Activated CD8-positive, alpha-beta memory T cell treated with anti-CD3 and anti-CD28 coated beads for 24 hours (primary cell): ENCODE measurements at regions not wholly inside any gene's neighbourhood (a gene's known extent, or its start where the extent isn't known, plus 50 kb on each side); places are given as distances from the start of the nearest gene placed in this dataset.
"Not testable (repeated sequence)": the region's sequence is repeated elsewhere in the genome, so short reads cannot be mapped to it uniquely, and the experiment has no call there.

ENCODE experiments used
- DNase-seq: peaks from one replicate; pipeline ENCODE4 v3.0.0-alpha.2; 2020

DNA sequence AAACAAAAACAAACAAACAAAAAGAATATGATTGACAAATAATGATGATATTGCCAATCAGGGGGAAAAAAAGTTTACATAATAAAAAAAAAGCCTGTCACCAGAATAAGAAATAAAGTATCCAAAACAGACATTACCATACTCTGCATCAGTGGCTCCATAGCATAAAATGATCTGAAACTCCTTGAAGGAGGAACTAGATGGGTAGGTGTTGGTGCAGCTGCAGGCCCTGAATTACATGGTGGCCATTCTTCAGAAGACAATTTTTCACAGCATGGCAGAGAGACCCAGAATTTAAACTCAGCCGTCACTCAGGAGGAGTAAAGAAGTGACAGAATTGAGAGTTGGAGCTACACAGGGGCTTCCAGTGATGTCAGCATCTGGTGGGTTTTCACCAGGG lies 60.2 kb downstream of the GLUL start:
- no peak for DNase-seq

DNA sequence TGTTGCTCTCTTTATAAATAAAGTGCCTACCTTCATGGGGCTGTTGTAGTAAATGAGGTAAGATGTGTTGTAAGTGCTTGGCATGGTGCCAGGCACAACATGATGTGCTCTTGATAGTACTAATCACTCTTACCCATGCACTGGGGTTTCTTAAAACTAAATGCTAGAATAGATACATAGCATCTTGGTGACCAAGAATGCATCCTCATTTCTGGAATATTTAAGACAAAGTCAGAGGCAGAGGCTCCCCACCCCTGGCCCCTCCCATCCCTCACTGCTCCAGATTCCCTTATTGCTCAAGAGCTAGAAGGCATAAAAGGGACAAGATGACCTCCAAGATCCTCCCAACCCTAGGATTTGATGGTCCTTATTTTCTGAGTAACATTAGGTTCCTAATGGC lies 61.3 kb downstream of the GLUL start:
- DNase-seq, result no peak

DNA sequence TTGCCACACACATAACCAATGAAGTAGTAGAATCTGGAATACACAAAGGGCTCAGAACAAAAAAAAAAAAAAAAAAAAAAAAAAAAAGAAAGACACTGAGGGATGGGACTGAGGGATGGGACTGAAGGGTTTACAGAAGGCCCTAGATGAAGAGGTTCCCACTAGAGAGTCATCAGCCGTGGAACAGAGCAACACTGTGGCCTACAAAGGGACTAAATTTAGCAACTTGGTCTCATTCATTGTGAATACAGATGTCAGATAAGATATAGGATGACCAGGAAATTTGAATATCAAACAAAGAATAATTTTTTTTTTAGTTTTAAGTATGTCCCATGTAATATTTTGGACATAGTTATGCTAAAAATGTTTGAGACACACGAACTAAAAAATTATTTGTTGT lies 62.1 kb downstream of the GLUL start:
- DNase-seq, result no peak

DNA sequence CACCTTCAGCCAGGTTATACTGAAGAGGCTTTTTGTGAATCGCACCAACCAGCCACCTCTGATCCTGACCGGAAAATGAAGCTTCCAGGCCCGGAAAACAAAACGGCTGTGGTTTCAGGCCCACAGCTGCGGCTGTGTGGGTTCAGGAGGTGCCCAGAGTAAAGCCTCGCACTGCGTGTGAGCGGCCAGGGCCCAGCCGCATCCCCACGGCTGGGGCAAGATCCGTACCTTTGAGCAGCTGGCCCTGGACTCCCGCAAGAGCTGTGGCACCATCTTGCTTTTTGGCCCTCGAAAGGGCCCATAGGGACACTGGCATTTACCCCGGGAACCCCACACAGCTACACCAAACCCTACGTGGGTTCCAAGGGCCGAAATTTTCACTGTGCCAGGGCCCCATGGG lies 63.0 kb downstream of the GLUL start:
- no peak for DNase-seq

DNA sequence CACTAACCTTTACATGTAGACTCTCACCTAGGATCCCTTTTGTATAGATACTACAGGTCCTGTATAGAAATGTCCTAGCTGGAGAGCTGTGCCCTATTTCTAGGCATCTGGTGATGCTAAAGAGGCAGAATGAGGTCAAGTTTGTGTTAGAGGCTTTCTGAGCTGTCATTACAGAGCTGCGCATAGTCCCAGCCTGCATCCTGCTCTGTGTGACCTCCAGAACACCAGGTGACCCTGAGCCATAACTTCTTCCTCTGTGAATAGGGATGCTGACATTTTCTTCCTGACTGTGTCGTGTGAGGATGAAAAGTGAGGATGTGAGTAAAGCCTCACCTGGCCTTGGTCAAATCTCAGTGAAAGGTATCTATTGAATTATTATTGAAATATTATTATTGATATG lies 66.3 kb downstream of the GLUL start:
- DNase-seq, result no peak

DNA sequence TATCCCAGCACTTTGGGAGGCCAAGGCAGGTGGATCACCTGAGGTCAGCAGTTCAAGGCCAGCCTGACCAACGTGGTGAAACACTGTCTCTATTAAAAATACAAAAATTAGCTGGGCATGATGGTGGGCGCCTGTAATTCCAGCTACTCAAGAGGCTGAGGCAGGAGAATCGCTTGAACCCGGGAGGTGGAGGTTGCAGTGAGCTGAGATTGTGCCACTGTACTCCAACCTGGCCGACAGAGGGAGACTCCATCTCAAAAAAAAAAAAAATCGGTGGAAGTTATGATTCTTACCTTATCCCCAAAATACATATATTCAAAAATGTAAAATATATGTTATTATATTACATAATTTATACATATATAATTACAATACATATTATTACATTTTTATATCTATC lies 70.1 kb downstream of the GLUL start:
- not testable (repeated sequence) for DNase-seq

DNA sequence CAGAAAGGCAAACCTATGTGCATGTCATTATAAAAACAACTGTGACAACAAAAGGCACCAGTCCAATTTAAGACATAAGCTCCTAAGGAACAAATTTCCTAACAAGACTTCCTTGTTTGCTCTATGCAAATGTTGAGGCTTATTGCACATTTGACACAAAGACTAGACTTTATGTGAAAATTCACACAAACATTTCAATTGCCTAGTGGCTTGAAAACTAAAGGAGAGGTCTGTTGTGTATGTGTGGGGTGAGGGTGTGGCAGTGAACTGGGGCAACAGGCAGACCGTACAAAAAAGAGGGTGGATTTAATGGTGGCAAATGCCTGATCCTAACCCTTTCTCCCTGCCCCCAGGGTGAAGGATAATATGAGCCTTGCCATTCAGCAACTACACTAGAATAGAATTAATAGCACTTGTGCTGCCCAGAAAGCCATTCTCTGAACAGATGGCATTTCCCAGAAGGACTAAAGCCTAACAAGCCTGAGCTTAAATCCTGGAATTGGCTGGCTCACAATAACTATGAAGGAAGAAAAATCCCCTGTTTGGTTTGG lies 73.9 kb downstream of the GLUL start:
- DNase-seq, result no peak

DNA sequence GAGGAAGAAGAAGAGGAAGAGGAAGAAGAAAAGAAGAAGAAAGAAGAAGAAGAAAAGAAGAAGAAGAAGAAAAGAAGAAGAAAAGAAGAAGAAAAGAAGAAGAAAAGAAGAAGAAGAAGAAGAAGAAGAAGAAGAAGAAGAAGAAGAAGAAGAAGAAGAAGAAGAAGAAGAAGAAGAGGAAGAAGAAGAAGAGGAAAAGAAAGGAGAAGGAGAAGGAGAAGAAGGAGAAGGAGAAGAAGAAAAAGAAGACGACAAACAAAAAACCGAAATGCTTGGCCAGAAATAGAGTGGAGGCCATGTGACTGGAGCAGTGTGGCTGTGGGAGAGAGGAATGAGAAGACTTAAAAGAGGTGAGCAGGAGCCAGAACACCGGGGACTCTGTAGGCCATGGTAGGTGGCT lies 75.1 kb downstream of the GLUL start:
- not testable (repeated sequence) for DNase-seq

DNA sequence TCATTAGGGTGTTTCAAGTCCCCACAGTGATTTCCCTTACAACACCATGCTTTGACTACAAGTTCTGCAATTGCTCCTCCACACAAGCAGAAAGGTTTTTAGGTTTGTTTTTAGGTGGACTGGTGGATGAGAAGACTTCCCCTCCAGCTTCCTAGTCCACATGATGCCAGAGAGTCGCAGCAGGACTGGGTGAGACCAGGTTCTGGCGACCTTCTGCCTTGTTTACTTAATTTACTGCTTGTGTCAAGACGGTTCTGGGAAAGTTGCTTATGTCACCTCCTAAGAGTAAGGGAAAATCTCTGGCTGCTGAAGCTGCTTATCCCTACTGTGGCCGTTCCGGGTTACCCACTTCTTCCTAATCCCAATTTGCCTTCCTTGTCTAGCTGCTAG lies 76.4 kb downstream of the GLUL start:
- no peak for DNase-seq

DNA sequence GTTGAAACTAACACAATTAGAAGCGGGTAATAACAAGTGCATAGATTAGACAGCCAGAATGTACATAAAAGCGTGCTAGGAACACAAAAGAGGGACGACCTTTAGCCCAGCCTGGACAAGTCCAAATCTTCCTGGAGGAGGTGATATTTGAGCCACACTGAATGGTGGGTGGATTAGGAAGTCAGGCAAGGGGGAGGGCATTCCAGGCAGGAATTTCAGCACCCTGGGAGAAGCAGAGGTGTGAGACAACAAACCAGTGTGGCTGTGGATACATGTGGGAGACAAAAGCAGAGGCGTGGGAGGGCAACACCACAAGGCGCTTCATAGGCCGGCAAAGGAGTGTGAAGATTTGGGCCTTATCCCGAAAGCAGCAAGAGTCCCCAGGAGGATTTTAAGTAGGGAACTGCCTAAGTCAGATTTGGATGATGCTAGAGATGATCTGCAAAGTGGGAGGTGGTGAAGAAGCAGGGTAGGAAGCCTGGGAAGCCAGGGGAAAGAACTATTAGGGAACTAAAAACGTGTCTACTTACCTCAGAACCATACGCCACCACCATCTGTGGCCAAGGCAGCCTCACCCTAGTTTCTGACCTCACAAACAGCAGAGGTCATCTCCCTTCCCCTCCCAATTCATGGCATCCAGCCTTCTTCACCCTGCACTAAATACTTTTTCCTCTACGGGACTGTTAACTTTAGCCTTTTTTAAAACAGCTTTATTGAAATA lies 81.8 kb downstream of the GLUL start:
- no peak for DNase-seq

DNA sequence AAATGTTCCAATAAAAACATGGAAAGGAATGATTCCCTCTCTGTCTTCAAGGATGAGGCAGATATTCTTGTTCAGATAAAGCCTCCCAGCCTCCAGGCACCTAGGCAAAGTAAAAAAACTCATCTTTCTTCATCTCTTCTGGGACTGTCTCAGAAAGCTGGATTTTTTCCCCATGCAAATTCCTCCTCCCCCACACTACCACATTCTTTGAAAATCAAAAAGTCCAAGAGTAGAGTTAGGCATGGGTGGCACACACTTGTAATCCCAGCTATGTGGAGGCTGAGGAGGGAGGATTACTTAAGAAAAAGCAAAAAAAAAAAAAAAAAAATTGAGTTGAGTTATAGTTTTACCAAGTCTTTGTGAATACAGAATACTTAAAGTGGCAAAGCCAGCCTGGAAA lies 82.8 kb downstream of the GLUL start:
- DNase-seq, result no peak

DNA sequence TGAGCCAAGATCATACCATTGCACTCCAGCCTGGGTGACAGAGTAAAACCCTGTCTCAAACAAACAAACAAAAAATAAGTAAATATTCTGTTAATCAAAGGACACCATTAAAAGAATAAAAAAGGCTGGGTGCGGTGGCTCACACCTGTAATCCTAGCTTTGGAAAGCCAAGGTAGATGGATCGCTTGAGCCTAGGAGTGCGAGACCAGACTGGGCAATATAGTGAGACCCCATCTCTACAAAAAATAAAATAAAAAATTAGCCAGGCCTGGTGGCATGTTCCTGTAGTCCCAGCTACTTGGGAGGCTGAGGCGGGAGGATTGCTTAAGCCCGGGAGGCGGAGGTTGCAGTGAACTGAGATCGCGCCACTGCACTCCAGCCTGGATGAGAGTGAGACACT lies 84.1 kb downstream of the GLUL start:
- DNase-seq, result not testable (repeated sequence)

DNA sequence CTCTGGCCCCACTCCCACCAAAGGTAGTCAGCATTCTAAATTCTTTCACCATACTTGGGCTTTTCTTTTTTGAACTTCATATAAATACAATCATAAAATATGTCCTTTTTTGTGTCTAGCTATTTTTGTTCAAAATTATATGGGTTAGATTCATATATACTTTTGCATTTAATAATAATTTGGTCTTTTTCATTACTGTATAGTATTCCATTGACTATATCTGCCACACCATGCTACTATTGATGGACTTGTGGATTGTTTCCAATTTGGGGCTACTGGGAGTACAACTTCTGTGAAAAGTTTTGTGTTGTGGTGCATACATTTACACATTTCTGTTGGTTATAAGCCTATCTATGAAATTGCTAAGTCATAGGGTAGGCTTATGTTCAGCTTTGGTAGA lies 85.7 kb downstream of the GLUL start:
- DNase-seq, result no peak

DNA sequence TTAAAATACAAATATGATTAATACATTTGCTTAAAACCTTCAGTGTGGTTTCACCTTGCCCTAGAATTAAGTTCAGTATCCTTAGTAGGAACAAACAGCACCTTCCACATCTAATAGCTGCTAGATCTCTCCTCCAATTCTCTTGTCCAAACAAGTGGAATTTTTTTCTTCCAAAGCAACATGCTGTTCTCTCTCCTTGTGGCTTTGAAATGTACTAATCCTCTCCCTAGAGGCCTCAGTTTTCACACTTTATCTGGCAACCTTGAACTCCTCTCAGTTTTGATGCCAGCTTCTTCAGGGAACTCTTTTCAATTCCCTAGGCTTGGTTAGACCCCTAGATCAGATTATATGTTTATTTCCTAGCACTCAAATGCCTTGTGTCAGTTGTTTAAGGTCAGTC lies 87.0 kb downstream of the GLUL start:
- no peak for DNase-seq

DNA sequence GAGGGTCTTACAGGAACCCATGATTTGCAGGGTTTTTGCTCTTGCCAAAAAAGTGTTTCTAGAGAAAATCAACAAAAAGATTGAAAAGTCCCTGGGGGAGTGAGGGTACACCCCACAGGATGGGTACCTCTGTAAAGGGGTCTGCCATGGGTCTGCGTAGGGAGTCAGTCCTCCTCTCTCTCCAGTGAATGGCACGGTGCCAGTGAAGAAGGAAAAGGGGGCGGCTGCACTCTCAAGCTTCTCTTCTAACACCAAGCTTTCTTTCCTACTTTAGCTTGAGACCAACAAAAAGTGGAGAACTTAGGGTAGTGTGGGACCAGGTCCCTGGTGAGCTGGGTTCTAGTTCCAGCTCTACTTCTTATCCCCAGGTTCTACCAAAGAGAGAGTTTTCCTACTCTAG lies 87.4 kb downstream of the GLUL start:
- no peak for DNase-seq

DNA sequence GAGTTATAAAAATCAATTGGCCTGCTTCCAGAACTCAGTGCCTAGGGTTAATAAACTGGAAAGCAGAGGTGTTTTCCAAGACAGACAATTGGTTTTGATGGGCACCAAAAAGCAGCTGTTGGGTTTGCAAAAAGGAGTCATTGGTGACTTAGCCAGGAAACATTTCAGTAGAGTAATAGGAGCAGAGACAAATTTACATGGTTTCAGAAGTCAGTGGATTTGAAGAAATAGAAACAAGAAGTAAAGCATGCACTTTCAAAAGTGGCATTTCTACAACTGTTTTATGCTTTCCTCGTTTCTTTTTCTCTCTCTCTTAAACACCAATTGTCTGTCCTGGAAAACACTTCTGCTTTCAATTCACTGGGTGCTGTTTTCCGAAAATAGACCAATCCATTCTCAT lies 87.8 kb downstream of the GLUL start:
- no peak for DNase-seq

DNA sequence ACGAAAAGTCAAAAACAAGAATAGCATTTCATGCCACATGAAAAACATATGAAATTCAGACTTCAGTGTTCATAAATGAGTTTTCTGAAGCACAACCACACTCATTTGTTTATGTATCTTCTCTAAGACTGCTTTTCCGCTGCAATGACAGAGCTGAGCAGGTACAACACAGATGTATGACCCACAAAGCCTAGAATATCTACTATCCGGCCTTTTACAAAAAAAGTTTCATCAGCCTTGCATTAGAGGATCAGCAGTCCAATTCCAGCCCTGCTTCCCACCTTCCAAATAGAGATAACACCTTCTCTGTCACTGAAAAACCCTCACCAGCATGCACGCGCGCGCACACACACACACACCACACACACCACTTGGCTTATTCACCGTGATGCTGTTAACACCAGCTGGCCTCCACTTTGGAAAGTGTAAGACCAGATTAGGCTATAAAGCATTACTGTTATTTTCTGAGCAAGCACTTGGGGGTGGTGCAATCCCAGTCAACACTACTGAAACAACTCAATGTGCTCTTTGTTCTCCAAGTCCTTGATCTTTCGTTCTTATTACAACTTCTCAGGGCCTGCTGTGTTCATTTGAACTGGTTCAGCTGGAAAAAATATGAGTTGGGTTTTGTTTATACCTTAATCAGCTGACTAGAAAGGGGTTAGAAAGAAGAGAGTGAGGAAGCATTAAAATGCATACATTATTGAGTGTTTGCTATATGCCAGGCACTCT lies 90.0 kb downstream of the GLUL start:
- no peak for DNase-seq

DNA sequence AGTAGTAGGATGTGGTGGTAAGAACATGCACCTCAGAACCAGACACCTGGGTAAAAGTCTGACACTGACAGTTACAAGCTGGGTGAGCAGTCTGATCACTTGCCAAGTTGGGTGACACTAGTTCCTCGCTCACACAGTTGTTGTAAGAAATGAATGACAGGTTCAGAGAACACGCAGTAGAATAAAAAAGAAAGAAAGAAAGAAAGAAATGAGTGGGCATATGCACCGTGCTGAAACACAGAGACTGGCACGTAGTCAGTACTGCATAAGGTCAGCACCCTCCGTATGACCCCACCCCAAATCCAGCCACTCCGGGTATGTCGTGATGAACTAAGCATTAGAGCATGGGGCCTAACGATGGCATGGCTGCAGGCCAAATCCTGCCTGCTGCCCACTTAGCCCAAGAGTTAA lies 90.6 kb downstream of the GLUL start:
- DNase-seq, result no peak

DNA sequence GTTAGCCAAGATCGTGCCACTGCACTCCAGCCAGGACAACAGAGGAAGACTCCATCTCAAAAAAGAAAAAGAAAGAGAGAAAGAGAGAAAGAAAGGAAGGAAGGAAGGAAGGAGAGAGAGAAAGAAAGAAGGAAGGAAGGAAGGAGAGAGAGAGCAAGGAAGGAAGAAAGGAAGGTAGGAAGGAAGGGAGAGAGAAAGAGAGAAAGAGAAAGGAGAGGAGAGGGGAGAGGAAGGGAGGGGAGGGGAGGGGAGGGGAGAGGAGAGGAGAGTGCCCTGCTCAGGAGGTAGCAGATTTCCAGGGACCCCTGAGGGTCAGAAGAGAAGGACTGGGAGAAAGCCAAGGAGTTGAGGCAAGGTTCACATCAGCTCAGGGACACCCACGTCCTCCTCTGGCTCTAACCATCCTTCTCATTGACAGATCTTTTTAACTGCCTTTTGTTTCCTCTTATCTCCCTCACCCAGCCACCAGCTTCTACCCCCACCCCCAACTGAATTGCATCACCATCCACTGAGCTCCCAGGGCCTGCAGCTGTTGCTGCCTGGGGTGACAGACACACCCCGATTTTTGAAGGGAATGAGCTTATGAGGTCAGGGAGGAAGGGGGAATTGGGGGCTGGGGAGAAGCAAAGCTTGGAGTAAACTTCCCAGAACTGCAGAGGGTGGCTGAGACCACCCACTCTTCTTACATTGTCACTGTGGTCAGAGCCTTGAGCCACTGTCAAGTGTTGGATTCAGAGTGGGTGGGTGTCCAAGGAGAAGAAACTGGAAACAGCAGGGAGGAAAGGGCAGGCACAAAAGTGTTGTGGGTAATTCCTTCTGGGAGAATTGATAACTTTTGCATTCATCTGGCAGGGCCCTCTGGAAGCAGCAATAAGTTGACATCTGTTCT lies 91.6 kb downstream of the GLUL start:
- DNase-seq, result no peak

DNA sequence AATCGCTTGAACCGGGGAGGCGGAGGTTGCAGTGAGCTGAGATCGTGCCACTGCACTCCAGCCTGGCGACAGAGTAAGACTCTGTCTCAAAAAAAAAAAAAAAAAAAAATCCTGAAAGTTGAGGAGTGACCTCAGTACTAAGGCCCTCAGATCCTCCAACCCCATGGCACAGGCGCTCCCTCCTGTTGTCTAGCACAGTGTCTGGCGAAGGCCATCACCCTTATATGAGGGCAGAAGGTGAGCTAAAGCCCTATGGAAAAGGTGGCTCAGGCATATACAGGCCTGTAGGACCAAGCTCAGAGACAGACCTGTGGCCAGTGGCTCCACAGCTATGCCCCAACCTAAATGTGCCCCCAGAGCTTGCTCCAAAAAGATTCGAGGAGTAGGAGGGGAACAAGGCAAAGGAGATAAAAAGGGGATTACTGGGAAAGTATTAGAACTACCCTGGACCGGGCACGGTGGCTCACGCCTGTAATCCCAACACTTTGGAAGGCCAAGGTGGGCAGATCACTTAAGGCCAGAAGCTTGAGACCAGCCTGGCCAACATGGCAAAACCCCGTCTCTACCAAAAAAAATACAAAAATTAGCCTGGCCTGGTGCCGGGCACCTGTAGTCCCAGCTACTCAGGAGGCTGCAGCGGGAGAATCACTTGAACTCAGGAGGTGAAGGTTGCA lies 92.4 kb downstream of the GLUL start:
- DNase-seq, result not testable (repeated sequence)

DNA sequence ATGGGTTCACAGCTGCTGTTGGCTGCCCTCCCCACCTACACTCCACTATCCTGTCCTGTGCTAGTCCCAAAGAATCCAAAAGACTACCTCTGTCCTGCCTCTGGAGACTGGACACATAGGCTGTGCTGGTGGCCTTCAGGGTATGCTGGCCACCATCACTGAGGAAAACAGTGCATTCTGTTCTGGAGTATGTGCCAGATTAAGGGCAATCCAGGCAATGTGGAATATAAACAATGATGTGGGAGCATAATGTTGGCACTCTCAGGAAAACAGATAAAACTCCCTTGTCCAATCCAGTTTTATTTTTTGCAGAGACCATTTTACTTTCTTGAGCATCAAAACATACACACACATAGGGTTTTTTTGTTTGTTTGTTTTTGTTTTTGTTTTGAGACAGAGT lies 94.3 kb downstream of the GLUL start:
- no peak for DNase-seq

DNA sequence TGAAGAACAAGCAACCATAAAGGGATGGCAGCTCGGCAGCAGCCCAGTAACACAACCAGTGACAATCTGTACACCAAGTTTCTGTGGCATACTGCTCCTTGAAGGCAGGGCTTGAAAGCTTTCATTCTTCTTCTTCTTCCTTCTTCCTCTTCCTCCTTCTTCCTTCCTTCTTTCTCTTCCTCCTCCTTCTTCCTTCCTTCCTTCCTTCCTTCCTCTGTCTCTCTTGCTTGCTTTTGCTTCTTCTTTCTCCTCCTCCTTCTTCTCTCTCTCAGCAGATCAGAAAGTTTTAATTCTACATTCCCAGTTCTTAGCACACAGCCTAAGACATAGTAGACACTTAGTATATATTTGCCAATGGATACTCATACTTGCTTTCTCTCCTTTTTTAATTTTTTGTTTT lies 95.9 kb downstream of the GLUL start:
- DNase-seq, result no peak

DNA sequence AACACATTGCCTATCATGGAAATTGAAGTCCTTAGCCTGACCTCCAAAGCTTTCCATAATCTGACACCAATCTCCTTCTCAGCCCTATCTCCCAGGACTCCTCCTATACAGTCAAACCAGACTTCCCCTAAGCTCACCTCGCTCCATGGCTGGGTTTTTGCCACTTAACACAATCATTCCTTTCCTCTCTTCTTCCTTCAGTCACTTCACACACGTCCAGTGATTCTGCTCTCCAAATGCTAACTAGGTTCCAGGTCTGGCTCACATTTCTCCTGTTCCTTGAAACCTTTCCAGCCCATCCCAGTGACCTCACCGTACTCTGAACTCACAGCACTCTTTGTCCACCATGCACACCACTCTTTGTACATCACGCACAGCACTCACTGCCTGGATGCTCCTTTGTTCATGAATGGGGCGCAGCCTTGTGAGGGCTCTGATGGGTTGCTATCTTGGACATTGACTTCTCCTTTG lies 98.4 kb downstream of the GLUL start:
- no peak for DNase-seq
